HCT116 (cell line): ENCODE measurements at regions not wholly inside any gene's neighbourhood (a gene's known extent, or its start where the extent isn't known, plus 50 kb on each side); places are given as distances from the start of the nearest gene placed in this dataset.

Source experiments
- ATAC-seq: fragments of 200-7000 bp; cut with Tn5 transposase; 2 replicates; pipeline ENCODE4 v1.9.1; 2020; ENCODE audit warnings: mild to moderate bottlenecking, moderate library complexity
- BruUV-seq: library from RNA; stranded (reverse); fragments of 400-500 nt; replicated peaks from 2 replicates; lab custom pipeline; 2021; lab: Mats Ljungman, UMichigan
- CTCF ChIA-PET: fragments of 300-600 bp; sonication (Branson Sonifier 250); formaldehyde crosslinking; loops from one replicate; lab custom pipeline; 2021; ENCODE audit warnings: antibody characterized with exemption; lab: Charles Lee
- POLR2A ChIA-PET: fragments of 300-600, 350-600 bp; sonication (Branson Sonifier 250); formaldehyde crosslinking; loops from one replicate; lab custom pipeline; 2021; ENCODE audit warnings: antibody characterized with exemption; lab: Charles Lee
- RAD21 ChIA-PET, 2 experiments: fragments of 300-600 bp; sonication (Branson Sonifier 250); formaldehyde crosslinking; loops; one replicate each; lab custom pipeline; 2023; ENCODE audit warnings: low total read pairs in 2 of 2; ENCODE audit not compliant: uncharacterized antibody in 2 of 2, unreplicated experiment in 2 of 2, low non-redundant PET in 1 of 2; lab: Charles Lee
- DNase-seq: peaks from one replicate; pipeline ENCODE4 v3.0.0-alpha.2; 2010; ENCODE audit warnings: low read depth, low spot score
- H2AFZ ChIP-seq: fragments of 200-600 bp; shearing (Covaris generic), sonication (generic); 2 replicates; pipeline ENCODE4 v1.6.1; 2017; ENCODE audit warnings: low read depth, mixed run types, mixed read lengths, antibody characterized with exemption, low read length; ENCODE audit not compliant: poor library complexity, severe bottlenecking
- H3K27ac ChIP-seq: 2 replicates; pipeline ENCODE4 v1.5.1; 2012; ENCODE audit warnings: low read depth, low read length
- H3K27me3 ChIP-seq: fragments of 200-600 bp; sonication (generic); 2 replicates; pipeline ENCODE4 v1.6.1; 2016; ENCODE audit warnings: mixed run types, low read length, mixed read lengths; ENCODE audit not compliant: insufficient read depth
- H3K36me3 ChIP-seq, 2 experiments: fragments of 200-500 bp in 1 of 2; fragments of 200-600 bp in 1 of 2; sonication (Bioruptor generic) in 1 of 2; sonication (generic) in 1 of 2; 2 replicates each; pipeline versions ENCODE4 v1.5.1 to v1.6.1; 2014 to 2016; ENCODE audit warnings: low read length in 2 of 2, inconsistent platforms in 1 of 2, mixed read lengths in 1 of 2, mixed run types in 1 of 2; ENCODE audit not compliant: insufficient read depth in 2 of 2, control insufficient read depth in 1 of 2
- H3K4me1 ChIP-seq, 2 experiments: fragments of 200-600 bp in 1 of 2; sonication (generic) in 1 of 2; 2 replicates each; pipeline versions ENCODE4 v1.5.1 to v1.6.1; 2012 to 2017; ENCODE audit warnings: low read length in 2 of 2, inconsistent platforms in 1 of 2, mild to moderate bottlenecking in 1 of 2, mixed read lengths in 1 of 2, mixed run types in 1 of 2, moderate library complexity in 1 of 2; ENCODE audit not compliant: insufficient read depth in 2 of 2, control insufficient read depth in 1 of 2
- H3K4me2 ChIP-seq: fragments of 200-600 bp; sonication (generic); 2 replicates; pipeline ENCODE4 v1.6.1; 2017; ENCODE audit warnings: mixed run types, low read length, mixed read lengths
- H3K4me3 ChIP-seq, 2 experiments: fragments of 200-600 bp in 1 of 2; sonication (generic) in 1 of 2; replicated peaks in 1 of 2; 2 replicates each; pipeline ENCODE4 v1.5.1; 2011 to 2016; ENCODE audit warnings: low read length in 2 of 2, control low read depth in 1 of 2, low read depth in 1 of 2, mild to moderate bottlenecking in 1 of 2, mixed read lengths in 1 of 2, mixed run types in 1 of 2
- H3K79me2 ChIP-seq: fragments of 200-600 bp; sonication (generic); 2 replicates; pipeline ENCODE4 v1.6.1; 2017; ENCODE audit warnings: mild to moderate bottlenecking, mixed run types, low read length, moderate library complexity, mixed read lengths; ENCODE audit not compliant: insufficient read depth
- H3K9ac ChIP-seq: fragments of 200-600 bp; sonication (generic); 2 replicates; pipeline ENCODE4 v1.6.1; 2016; ENCODE audit warnings: low read length, mixed read lengths
- H3K9me2 ChIP-seq: fragments of 200-600 bp; sonication (generic), shearing (Covaris generic); 2 replicates; pipeline ENCODE4 v1.6.1; 2017; ENCODE audit warnings: mixed run types, mild to moderate bottlenecking, moderate library complexity; ENCODE audit not compliant: insufficient read depth
- H3K9me3 ChIP-seq, 2 experiments: fragments of 200-500 bp in 1 of 2; fragments of 200-600 bp in 1 of 2; sonication (Bioruptor generic) in 1 of 2; sonication (generic) in 1 of 2; 2 replicates each; pipeline ENCODE4 v1.6.1; 2014 to 2017; ENCODE audit warnings: low read length in 2 of 2, mixed read lengths in 2 of 2, inconsistent platforms in 1 of 2, low read depth in 1 of 2, mild to moderate bottlenecking in 1 of 2, mixed run types in 1 of 2, moderate library complexity in 1 of 2; ENCODE audit not compliant: control insufficient read depth in 1 of 2, insufficient read depth in 1 of 2
- H4K20me1 ChIP-seq: fragments of 200-600 bp; sonication (generic), shearing (Covaris generic); 2 replicates; pipeline ENCODE4 v1.6.1; 2017; ENCODE audit warnings: mixed run types, mild to moderate bottlenecking, moderate library complexity; ENCODE audit not compliant: insufficient read depth
- CEBPB ChIP-seq: IDR thresholded peaks from 2 replicates; pipeline ENCODE4 v1.6.1; 2012; ENCODE audit warnings: low read depth
- CTCF ChIP-seq, 3 experiments: fragments of 200-600 bp in 1 of 3; sonication (generic) in 1 of 3; IDR thresholded peaks in 2 of 3; conservative IDR thresholded peaks in 1 of 3; 2 replicates each; pipeline ENCODE4 v1.5.1; 2012 to 2017; ENCODE audit warnings: low read depth in 2 of 3, low read length in 2 of 3, antibody characterized with exemption in 1 of 3, borderline replicate concordance in 1 of 3, control low read depth in 1 of 3, mild to moderate bottlenecking in 1 of 3, mixed read lengths in 1 of 3, mixed run types in 1 of 3, moderate library complexity in 1 of 3; ENCODE audit not compliant: insufficient read depth in 1 of 3
- EGR1 ChIP-seq: IDR thresholded peaks from 2 replicates; pipeline ENCODE4 v1.6.1; 2012; ENCODE audit warnings: low read depth
- EZH2phosphoT487 ChIP-seq: fragments of 200-600 bp; IDR thresholded peaks from 2 replicates; pipeline ENCODE4 v1.6.1; 2018; ENCODE audit warnings: antibody characterized with exemption, borderline replicate concordance
- FOSL1 ChIP-seq: IDR thresholded peaks from 2 replicates; pipeline ENCODE4 v1.6.1; 2012; ENCODE audit warnings: low read depth
- POLR2A ChIP-seq: IDR thresholded peaks from 2 replicates; pipeline ENCODE4 v1.7.0; 2011; ENCODE audit warnings: borderline replicate concordance; ENCODE audit not compliant: insufficient read depth, insufficient read length; ENCODE audit errors: extremely low read depth
- POLR2AphosphoS5 ChIP-seq: IDR thresholded peaks from 2 replicates; pipeline ENCODE4 v1.6.1; 2011; ENCODE audit warnings: mild to moderate bottlenecking, low read depth, low read length, moderate library complexity
- RAD21 ChIP-seq: IDR thresholded peaks from 2 replicates; pipeline ENCODE4 v1.6.1; 2012; ENCODE audit warnings: low read depth, mild to moderate bottlenecking
- TCF7L2 ChIP-seq: IDR thresholded peaks from 2 replicates; pipeline ENCODE4 v1.7.0; 2011; ENCODE audit warnings: borderline replicate concordance, inconsistent platforms; ENCODE audit not compliant: insufficient read depth, insufficient read length; ENCODE audit errors: extremely low read depth
- ZFX ChIP-seq: fragments of 450-650 bp; IDR thresholded peaks from 2 replicates; pipeline ENCODE4 v1.6.1; 2017
- ZNF274 ChIP-seq: fragments of 200-500 bp; sonication (Bioruptor generic); IDR thresholded peaks from 2 replicates; pipeline ENCODE4 v1.6.1; 2014; ENCODE audit warnings: mild to moderate bottlenecking, low read depth, low read length, inconsistent platforms
- intact Hi-C: fragments of 100-400 bp; cut with micrococcal nuclease; formaldehyde crosslinking; loops from 2 replicates; pipeline ENCODE4 v1.10.0; 2022

GRCh38 chr11:23543651-23544222, 683.5 kb upstream of the CCDC179 start:
- no peaks in the 10 kb centered on the region for H3K36me3 ChIP-seq
- H3K27me3 ChIP-seq, result no peaks in the 10 kb centered on the region
- POLR2A ChIA-PET, result no interaction called here
- peaks cover 5 to 12% of the 10 kb centered on the region in 2 experiments; a peak in 3 of 4 replicates for H3K9me3 ChIP-seq
- H3K9me2 ChIP-seq, result no peaks in the 10 kb centered on the region
- no peaks in the 10 kb centered on the region for H3K4me1 ChIP-seq
- H4K20me1 ChIP-seq, result no peaks in the 10 kb centered on the region
- intact Hi-C loops, result no loop called here
- ATAC-seq (no peak), DNase-seq (no peak)
- no peak overlapping the region for H3K9ac ChIP-seq
- RAD21 ChIA-PET, result no interaction called here
- no peak overlapping the region for H3K27ac ChIP-seq
- H3K79me2 ChIP-seq, result no peaks in the 10 kb centered on the region
- no TSS peak for BruUV-seq
- H2AFZ ChIP-seq, result no peak overlapping the region
- H3K4me2 ChIP-seq, result no peak overlapping the region
- H3K4me3 ChIP-seq, result no peak overlapping the region
- CTCF ChIA-PET, result no interaction called here
- no peak for TF ChIP-seq EZH2phosphoT487
- no peak for TF ChIP-seq ZNF274
- no peak for TF ChIP-seq CEBPB
- TF ChIP-seq RAD21, result no peak
- no peak for TF ChIP-seq EGR1
- no peak for TF ChIP-seq ZFX
- TF ChIP-seq TCF7L2, result no peak
- no peak for TF ChIP-seq POLR2AphosphoS5
- no peak for TF ChIP-seq POLR2A
- TF ChIP-seq FOSL1, result no peak
- no peak for TF ChIP-seq CTCF (IDR thresholded peaks at IDR 0.05 in 2 of 3, conservative IDR thresholded peaks at IDR 0.05 in 1 of 3; ENCODE audit: borderline replicate concordance in 1 of 3, insufficient read depth in 1 of 3, low read depth in 2 of 3, low read length in 2 of 3)
